HG03575 (cell line): ENCODE measurements at regions not wholly inside any gene's neighbourhood (a gene's known extent, or its start where the extent isn't known, plus 50 kb on each side); places are given as distances from the start of the nearest gene placed in this dataset.
A peak's percentile ranks its signal among the peaks of the same experiment; 100 is the strongest.
"Not testable (repeated sequence)": the region's sequence is repeated elsewhere in the genome, so short reads cannot be mapped to it uniquely, and the experiment has no call there.

Experiments used
- ATAC-seq: cut with Tn5 transposase; IDR thresholded peaks from one replicate; pipeline ENCODE4 v1.9.1; 2021; ENCODE audit not compliant: unreplicated experiment, insufficient number of reproducible peaks, low FRiP score; ENCODE audit errors: extremely low read depth

DNA sequence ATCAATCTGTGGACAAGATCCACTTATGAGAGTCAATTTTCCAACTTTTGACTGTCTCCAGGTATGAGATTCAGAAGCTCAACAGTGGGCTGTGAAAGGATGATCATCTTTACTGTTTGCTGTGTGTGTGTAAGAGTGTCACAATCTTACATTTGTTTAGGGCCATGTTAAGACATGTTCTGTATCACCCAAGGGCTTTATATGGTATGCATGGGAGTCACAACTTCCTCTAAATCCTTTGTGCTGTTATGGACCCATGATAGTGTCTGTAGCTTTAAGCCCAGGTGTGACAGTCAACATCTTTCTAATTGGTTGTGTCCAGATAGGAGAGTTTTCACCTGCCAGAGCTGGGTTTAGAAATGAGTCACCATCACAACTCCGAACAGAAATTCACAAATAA, 70.2 kb downstream of the ZNF726 start:
- ATAC-seq, result not testable (repeated sequence)

GRCh38 chr19:23986623-23987022, 71.9 kb downstream of the ZNF726 start:
- no peak for ATAC-seq

- ATAC-seq, result no peak
These were observed 76.5 kb downstream of the ZNF726 start for GRCh38 chr19:23991170-23991569.

DNA sequence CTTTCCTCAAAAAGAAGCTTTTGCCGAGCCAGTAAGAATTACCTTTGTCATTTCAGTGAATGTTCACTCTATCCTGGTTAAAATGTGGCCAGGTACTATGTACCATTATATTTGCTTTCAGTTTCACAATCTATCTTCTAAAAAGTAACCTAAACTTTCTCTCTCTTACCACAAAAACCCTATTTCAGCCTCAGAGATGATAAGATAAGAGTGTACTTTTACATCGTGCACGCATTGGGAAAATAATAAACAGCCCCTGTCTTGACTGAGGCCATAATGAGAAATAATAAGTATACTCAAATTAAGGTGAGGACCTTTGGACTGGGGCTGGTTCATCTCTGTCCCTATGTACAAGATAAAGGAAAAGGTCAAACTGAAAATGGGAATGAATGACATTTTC, 77.7 kb downstream of the ZNF726 start:
- no peak for ATAC-seq

- no peak for ATAC-seq
These were observed 78.8 kb downstream of the ZNF726 start for GRCh38 chr19:23993440-23993839.

GRCh38 chr19:23996549-23996948, 81.9 kb downstream of the ZNF726 start:
- ATAC-seq, result no peak

GRCh38 chr19:23998568-23998967, 83.9 kb downstream of the ZNF726 start:
- ATAC-seq, result no peak

- no peak for ATAC-seq
These were observed 85.3 kb downstream of the ZNF726 start for GRCh38 chr19:23999821-24000610.

GRCh38 chr19:24000656-24001055, 86.0 kb downstream of the ZNF726 start:
- ATAC-seq, result no peak

GRCh38 chr19:24002256-24002945, 84.6 kb upstream of the ZNF254 start:
- no peak for ATAC-seq

GRCh38 chr19:24003537-24003936, 83.5 kb upstream of the ZNF254 start:
- no peak for ATAC-seq

DNA sequence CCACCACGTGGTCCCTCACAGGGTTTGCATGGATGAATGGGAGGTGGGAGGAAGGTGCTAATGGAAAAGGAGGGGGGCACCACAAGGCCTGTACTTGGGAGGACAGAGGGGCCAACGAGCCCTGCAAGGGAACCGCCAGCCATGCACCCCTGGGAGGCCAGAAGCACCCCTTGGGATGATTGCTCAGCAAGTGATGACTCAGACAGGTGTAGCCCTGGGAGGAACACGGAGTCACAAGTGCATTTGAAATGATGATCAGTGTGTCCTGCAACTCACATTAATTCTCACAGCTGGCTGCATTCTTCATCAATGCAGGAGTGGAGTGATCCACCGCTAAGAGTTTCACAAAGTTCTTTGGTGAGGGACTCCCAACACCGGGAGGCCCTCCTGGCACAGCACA, 82.8 kb upstream of the ZNF254 start:
- ATAC-seq, result no peak

DNA sequence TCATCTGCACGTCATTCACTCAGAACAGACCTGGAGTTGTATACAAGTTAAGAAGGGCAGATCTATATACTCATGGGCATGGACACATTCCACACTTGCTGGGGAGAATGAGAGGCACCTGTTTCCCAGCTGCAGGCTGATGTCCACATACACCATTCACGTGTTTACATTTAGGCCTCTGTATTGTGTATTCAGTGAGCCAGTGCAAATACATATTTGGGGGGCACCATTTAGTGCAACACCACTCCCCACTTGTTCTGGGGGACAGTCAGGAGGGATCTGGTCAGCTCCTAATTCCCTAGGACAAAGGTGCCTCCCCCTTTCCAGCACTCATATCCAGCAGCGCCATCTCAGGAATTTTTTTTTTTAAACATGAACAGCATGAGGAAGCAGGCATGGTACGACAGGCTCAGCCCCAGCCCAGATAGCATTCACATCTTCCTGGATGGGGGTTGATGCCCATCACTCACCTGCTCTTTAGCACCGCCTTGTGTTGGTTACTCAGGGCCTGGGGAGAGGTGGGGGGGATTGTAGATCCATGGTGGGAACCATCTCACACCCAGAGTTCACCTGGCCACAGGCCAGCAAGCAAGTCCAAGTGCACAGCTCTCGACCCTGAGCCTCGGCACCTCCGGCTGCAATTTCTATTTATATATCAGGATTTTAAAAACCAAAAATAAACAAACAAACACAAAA, 56.9 kb upstream of the ZNF254 start:
- ATAC-seq, result no peak

DNA sequence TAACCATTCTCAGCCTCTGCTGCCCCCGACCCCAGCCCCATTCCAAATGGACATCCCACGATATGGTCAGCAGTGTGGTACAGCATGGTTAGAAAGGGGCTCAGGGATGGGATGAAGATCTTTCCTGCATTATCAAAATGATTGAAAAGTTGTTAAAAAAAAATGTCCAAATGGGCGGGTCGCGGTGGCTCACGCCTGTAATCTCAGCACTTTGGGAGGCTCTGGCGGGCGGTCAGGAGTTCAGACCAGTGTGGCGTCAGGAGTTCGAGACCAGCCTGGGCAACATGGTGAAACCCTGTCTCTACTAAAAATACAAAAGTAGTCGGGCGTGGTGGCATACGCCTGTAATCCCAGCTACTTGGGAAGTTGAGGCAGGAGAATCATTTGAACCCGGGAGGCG, 54.3 kb upstream of the ZNF254 start:
- ATAC-seq, result no peak

DNA sequence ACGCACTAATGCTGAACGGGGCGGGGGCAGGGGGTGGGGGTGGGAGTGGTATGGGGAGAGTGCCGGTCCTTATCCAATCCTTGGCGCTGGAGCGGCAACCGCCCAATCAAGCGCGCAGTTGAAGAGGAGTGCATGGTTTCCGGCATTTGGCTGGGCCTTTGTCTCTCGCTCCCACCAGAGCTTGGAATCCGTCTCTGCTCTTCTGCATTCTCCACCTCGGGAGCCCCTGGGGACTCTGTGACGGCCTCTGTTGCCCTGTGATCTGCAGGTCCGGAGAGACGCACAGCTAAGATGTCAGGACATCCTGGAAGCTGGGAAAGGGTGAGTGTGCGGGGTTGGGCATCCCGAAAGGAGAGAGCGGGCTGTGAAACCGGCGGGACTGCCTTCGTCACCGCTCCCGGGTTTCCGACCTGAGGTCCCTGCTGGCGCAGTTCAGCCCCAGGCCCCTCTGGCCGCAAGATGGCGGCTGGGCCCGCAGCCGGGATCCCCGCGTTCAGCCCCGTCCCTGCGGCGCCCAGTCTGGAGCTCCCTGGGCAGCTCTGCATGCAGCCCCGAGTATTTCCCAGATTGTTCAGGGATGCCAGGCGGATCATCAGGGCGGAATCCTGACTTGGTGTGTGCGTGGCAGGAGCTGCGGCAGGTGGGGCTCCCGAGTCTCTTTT, 53.6 kb upstream of the ZNF254 start:
- ATAC-seq, result peak; percentile 77

DNA sequence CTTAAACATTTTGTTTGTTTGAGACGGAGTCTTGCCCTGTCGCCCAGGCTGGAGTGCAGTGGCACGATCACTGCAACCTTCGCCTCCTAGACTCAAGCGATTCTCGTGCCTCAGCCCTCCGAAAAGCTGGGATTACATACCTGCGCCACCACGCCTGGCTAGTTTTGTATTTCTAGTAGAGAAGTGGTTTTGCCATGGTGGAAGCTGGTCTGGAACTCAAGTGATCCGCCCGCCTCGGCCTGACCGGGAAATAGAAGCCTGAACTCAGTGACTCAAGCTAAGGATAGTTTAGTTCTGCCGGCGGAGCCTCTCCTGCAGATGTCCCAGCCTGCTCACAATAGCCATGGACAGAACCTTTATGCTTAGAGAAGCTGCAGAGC, 53.0 kb upstream of the ZNF254 start:
- ATAC-seq, result no peak

GRCh38 chr19:24035261-24035880, 51.6 kb upstream of the ZNF254 start:
- ATAC-seq, result not testable (repeated sequence)
